ENCODE measurements at regions not wholly inside any gene's neighbourhood (a gene's known extent, or its start where the extent isn't known, plus 50 kb on each side); places are given as distances from the start of the nearest gene placed in this dataset.
"Not testable (repeated sequence)": the region's sequence is repeated elsewhere in the genome, so short reads cannot be mapped to it uniquely, and the experiment has no call there.

DNA sequence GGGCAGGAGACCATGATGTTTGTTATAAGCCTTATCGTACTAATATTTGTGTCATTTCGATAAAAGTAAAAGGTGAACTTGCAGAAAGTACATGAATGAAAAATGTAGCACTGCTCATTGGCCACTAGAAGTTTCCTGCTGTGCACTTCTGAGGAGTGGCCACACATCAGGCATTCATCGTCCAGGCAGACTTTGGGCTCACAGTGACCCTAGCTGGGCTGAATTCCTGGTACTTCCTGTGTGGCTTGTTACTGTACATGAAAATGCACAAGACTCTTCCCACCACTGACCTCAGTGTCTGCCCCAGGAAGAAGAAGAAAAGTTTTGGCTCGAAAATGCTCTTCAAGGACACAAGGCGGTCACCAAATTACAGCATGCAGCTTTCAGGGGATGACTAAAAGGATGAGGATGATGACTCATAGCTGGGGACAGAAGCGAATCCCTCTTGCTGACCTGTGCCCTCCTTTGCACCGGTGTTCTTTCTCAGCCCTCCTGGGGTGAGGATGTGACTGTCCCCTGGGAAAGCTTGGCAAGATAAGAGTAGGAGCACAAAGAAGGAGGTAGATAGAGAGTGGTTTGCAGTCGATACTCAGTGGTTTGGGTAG is 252.4 kb upstream of the KAZN start:
- no peak for DNase-seq (ENCODE audit: low read depth, low spot score)

DNA sequence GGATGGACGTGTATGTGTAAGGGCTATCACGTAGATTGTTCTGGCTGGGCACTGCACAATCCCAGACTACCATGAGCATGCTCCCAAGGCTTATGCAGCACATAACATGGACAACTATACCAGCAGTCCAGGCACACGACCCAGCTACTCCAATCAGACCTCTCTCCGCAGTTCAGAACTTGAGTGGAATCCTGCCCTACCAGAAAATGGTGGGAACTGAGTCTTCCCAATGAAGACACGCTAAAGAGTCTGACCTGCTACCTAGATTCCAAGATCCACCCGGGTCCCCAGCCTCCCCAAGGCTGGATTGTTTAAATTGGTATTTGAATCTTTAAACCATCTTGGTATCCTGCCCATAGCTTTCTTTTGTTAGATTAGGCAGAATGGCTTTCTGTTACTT is 251.3 kb upstream of the KAZN start:
- DNase-seq (ENCODE audit: low read depth, low spot score): no peak

GRCh38 chr1:14347776-14348175 is 250.7 kb upstream of the KAZN start:
- no peak for DNase-seq (ENCODE audit: low read depth, low spot score)

DNA sequence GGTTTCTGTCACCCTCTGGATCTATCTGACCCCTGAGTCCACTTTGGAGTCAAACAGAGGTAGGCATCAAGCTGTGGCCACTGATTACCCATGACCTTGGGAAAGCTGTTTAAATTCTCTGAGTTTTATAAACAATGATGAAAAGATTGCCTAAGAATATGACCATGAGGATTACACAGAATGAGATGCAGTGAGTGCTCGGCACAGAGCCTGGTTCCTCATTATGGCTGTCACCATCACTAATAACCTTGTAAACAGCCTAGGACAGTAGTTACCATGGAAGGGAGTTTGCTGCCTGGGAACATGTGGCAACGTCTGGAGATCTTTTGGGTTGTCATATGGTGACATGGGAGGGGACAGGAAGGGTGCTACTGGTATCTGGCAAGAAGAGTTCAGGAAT is 248.3 kb upstream of the KAZN start:
- no peak for DNase-seq (ENCODE audit: low read depth, low spot score)

DNA sequence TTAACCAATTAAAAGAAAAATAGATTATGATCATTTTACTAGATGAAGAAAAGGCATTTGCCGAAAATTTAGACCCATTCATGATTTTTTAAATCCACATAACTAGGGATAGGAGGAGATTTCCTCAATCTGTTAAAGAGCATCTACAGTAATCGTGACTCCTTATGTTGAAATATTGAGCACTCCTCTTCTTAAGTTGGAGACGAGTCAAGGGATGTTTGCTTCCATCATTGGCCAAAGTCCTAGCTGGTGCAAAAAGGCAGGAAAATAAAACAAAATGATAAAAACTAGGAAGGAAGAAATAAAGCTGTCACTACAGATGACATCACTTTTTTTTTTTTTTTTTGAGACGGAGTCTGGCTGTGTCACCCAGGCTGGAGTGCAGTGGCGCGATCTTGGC is 245.6 kb upstream of the KAZN start:
- DNase-seq (ENCODE audit: low read depth, low spot score): no peak

- not testable (repeated sequence) for DNase-seq (ENCODE audit: low read depth, low spot score)
Observed at GRCh38 chr1:14361005-14361404, 237.5 kb upstream of the KAZN start.

- no peak for DNase-seq (ENCODE audit: low read depth, low spot score)
Observed at GRCh38 chr1:14362331-14362730, 236.2 kb upstream of the KAZN start.

DNA sequence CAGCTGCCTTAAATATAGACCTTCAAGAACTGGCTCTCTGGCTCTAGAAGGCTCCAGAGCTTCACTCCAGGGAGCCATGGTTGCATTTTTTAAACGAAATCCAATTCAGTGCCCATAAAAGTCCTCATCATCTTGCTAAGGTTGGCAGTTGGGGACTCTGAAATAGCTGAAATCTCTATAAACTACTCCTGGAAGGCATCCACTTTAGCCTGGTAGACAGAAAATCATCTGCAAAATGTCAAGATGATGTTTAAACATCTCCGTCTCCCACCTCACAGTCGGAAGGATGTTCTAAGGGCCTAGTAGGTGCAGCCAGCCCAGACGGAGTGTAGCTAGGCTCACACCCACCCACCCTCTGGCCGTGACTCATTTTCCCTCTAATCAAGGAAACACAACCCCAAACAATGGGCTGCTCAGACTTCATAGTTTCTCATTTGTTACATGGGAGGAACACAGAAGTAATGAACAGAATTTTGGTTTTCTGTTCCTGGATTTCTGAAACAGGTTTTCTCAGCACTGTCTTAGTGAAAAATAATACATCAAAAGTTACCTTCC is 235.4 kb upstream of the KAZN start:
- no peak for DNase-seq (ENCODE audit: low read depth, low spot score)

DNA sequence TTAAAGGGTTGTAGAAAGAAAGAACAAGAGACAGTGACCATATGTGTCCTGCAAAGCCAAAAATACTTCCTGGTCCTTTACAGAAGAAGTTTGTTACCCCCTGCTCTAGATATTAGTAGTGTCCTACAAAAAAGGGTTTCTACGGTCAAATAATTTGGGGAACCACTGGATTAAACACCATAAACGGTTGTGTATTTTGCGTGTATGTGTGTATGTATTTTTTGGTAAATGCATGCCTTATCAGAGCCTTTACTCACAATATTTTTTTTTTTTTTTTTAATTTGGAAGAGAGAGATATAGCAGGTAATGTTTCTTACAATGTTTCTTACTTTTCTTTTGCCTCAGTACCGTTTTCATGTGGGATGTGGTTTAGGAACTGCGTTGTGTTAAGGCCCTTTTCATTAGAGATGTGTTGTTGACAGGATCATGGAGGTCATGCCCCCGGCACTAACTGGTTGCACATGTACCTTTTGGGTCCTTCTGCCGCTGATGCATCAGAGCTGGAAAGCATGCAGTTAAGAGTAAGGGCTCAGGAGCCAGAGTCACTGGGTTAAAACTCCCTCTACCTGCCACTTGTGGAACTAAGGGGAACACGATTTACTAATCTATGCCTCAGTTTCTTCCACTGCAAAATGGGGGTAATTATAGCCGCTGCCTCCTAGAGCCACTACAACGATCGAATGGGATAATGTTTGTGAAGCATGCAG is 234.6 kb upstream of the KAZN start:
- no peak for DNase-seq (ENCODE audit: low read depth, low spot score)

- DNase-seq (ENCODE audit: low read depth, low spot score): no peak
Observed at GRCh38 chr1:14365301-14365988, 233.0 kb upstream of the KAZN start.

- DNase-seq (ENCODE audit: low read depth, low spot score): no peak
Observed at GRCh38 chr1:14366091-14367018, 232.1 kb upstream of the KAZN start.

GRCh38 chr1:14367451-14367850 is 231.0 kb upstream of the KAZN start:
- DNase-seq (ENCODE audit: low read depth, low spot score): no peak

DNA sequence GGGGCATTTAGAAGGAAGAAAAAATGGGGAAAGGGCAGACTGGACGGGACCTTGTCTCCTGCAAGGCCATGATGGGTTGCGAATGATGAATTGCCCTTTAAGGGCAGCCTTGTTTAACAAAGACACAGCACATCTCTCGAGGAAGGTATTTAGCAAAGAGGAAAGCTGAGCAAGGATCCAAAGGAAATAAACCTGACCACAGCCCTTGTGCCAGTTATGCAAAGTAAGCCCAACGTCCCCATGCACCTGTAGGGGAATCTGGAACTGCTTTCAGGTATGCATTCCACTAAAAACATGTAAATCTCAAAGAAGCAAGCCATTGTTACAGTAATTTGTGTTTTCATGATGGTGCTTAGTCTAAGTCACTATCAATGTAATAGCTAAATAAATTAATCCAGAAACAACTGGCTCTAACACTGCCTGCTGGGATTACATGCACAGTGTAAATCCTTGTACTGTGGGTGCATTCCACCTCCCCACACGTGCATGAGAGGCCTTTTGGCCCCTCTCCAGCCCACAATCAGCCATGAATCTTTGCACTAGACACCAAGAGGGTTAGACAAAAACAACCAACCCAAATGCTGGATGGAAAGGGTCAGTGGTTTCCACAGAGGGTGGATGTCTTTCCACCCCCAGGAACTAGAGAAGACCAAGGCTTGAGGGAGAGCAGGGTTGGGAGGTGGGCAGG is 228.8 kb upstream of the KAZN start:
- no peak for DNase-seq (ENCODE audit: low read depth, low spot score)

- no peak for DNase-seq (ENCODE audit: low read depth, low spot score)
Observed at GRCh38 chr1:14371771-14372497, 226.6 kb upstream of the KAZN start.

- DNase-seq (ENCODE audit: low read depth, low spot score): no peak
Observed at GRCh38 chr1:14372526-14372925, 226.0 kb upstream of the KAZN start.

DNA sequence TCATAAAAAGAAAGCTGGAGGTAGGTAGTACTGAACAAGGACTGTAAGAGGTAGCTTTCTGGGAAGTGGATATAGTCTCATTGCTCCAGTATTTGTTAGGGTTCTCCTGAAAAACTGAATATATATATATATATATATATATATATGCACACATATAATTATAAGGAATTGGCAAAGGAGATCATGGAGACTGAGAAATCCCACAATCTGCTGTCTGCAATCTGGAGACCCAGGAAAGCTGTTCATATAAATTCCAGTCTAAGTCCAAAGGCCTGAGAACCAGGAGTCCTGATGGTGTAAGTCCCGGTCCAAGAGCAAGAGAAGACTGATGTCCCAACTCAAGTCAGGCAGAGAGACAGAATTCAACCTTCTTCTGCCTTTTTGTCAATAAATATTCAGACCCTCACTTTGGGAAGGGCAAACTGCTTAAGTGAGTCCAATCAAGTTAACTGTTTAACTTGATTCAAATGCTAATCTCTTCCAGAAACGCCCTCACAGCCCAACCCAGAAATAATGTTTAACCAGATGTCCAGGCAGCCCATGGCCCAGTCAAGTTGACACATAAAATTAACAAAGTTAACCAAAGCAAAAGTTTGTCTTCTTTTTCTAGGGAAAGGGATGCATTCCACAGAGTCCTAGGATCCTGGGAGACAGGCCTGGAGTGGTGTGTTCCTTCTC is 225.3 kb upstream of the KAZN start:
- DNase-seq (ENCODE audit: low read depth, low spot score): no peak

GRCh38 chr1:14375226-14375625 is 223.3 kb upstream of the KAZN start:
- DNase-seq (ENCODE audit: low read depth, low spot score): no peak

DNA sequence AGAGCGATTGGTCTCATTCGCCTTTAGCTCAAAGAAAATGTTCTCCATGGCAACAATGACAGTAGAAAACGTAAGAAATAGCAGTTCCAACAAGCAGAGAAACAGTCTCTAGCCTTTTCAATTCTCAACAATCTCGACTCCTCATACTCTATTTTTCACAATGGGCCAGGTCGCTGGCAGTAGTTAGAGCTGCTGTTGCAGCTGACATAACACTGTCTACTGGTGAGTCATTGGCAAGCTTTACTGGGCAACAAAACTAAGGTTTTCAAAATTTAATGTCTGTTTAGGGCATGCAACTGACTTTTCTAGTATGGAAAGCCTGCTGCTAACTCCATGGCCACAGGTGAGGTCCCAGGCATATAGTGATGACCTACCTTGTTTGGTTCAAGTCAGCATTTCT is 221.1 kb upstream of the KAZN start:
- no peak for DNase-seq (ENCODE audit: low read depth, low spot score)

GRCh38 chr1:14380408-14380807 is 218.1 kb upstream of the KAZN start:
- no peak for DNase-seq (ENCODE audit: low read depth, low spot score)

DNA sequence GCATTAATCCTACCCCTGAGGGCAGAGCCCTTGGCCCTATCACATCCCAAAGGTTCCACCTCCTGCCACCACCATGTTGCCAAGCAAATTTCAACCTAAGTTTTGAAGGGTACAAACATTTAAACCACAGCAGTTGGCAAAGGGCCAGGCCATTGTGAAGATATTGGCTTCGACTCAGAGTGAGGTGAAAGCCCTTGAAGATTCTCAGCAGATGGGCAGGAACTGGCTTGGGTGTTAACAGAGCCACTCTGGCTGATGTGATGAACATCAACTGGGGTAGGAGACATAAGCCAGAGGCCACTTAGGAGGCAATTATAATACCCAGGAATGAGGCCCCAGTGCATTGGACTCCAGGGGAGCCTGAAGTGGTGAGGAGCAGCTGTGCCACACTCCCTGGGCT is 207.7 kb upstream of the KAZN start:
- DNase-seq (ENCODE audit: low read depth, low spot score): no peak
